ENCODE measurements at regions not wholly inside any gene's neighbourhood (a gene's known extent, or its start where the extent isn't known, plus 50 kb on each side); places are given as distances from the start of the nearest gene placed in this dataset.

GRCh38 chr18:55818284-55818683, 230.3 kb upstream of the TCF4 start:
- Histone ChIP-seq H2BK5ac (ENCODE audit: low read depth, low read length, poor library complexity, severe bottlenecking) (no peak overlapping the region), H2BK20ac (ENCODE audit: low read depth, low read length) (no peak overlapping the region), H3K36me3 (ENCODE audit: control insufficient read depth, insufficient read depth, low read length) (no peaks in the 10 kb centered on the region), H3K79me1 (ENCODE audit: low read depth in 1 of 2, low read length in 2 of 2) (no peaks in the 10 kb centered on the region), H3K4me3 (ENCODE audit: insufficient read depth, low read depth, low read length) (no peak overlapping the region), H4K8ac (ENCODE audit: low read depth in 2 of 2, low read length in 2 of 2) (no peak overlapping the region), H3K27ac (ENCODE audit: insufficient read depth, low read length) (no peak overlapping the region), H3K18ac (ENCODE audit: low read depth, low read length) (no peak overlapping the region), H2BK15ac (ENCODE audit: low read depth, low read length) (no peak overlapping the region), H3K9me3 (ENCODE audit: control insufficient read depth, insufficient read depth, low read length) (no peaks in the 10 kb centered on the region), H2AK9ac (replicated peaks; ENCODE audit: low read depth, low read length, poor library complexity) (no peak overlapping the region), H2AFZ (replicated peaks; ENCODE audit: low read length, poor library complexity) (no peak overlapping the region), H2AK5ac (ENCODE audit: low read depth, low read length) (no peak overlapping the region), H4K5ac (ENCODE audit: low read depth, low read length) (no peak overlapping the region), H3K23ac (ENCODE audit: low read depth, low read length) (no peak overlapping the region), H3K27me3 (ENCODE audit: control insufficient read depth, insufficient read depth, low read length) (no peaks in the 10 kb centered on the region), H3K4me2 (ENCODE audit: low read depth, low read length) (no peak overlapping the region), H3K14ac (replicated peaks; ENCODE audit: low read depth, low read length) (no peak overlapping the region), H3K9ac (ENCODE audit: low read depth, low read length) (no peak overlapping the region), H2BK120ac (ENCODE audit: low read depth, low read length) (no peak overlapping the region), H3K9me1 (ENCODE audit: insufficient read depth, low read length) (no peaks in the 10 kb centered on the region), H4K20me1 (ENCODE audit: insufficient read depth, low read length) (no peaks in the 10 kb centered on the region), H3K56ac (ENCODE audit: extremely low read depth, insufficient read depth, low read length) (no peak overlapping the region), H3K4ac (ENCODE audit: low read depth, low read length) (no peak overlapping the region), H3K4me1 (ENCODE audit: control insufficient read depth, insufficient read depth, low read length) (peaks cover 4% of the 10 kb centered on the region; the same call in 1 of the 2 replicates), H4K91ac (ENCODE audit: insufficient read depth, low read depth, low read length) (no peak overlapping the region)
- in situ Hi-C loops (cut with MboI; ENCODE audit: low sequenced_read_pairs) (no loop called here), intact Hi-C loops (cut with micrococcal nuclease) (no loop called here), dilution Hi-C loops (cut with HindIII; ENCODE audit: low sequenced_read_pairs, unreplicated experiment) (no loop called here)
- ATAC-seq (ENCODE audit: low read depth) (no peak), DNase-seq (no peak)
- no CpG with 5 or more reads among the region's 1 CpG for WGBS, 2 experiments (ENCODE audit: extremely low coverage in 2 of 2, insufficient read length in 1 of 2)
- CTCF ChIA-PET, result no interaction called here
- no TSS peak for BruUV-seq (replicated peaks)
- no peak for TF ChIP-seq USF2 (IDR thresholded peaks at IDR 0.05; ENCODE audit: low read depth, low read length)
- no peak for TF ChIP-seq MAFK (IDR thresholded peaks at IDR 0.05; ENCODE audit: low read depth, low read length)
- TF ChIP-seq CEBPB (IDR thresholded peaks at IDR 0.05; ENCODE audit: low read depth, low read length), result no peak
- no peak for TF ChIP-seq RCOR1 (IDR thresholded peaks at IDR 0.05; ENCODE audit: insufficient replicate concordance, low read length)
- TF ChIP-seq FOS (IDR thresholded peaks at IDR 0.05; ENCODE audit: low read depth, low read length), result no peak
- no peak for TF ChIP-seq SMC3 (IDR thresholded peaks at IDR 0.05; ENCODE audit: low read depth, low read length)
- no peak for TF ChIP-seq MXI1 (IDR thresholded peaks at IDR 0.05; ENCODE audit: borderline replicate concordance, low read depth, low read length)
- no peak for TF ChIP-seq NFE2L2 (IDR thresholded peaks at IDR 0.05; ENCODE audit: low read depth, low read length)
- no peak for TF ChIP-seq CTCF (conservative IDR thresholded peaks at IDR 0.05; ENCODE audit: low read depth, low read length)
- no peak for TF ChIP-seq MAZ (IDR thresholded peaks at IDR 0.05; ENCODE audit: borderline replicate concordance, low read depth, low read length)
- TF ChIP-seq CHD1 (IDR thresholded peaks at IDR 0.05; ENCODE audit: low read depth, low read length), result no peak
- no peak for TF ChIP-seq RFX5 (IDR thresholded peaks at IDR 0.05; ENCODE audit: low read depth, low read length)
- no peak for TF ChIP-seq BHLHE40 (IDR thresholded peaks at IDR 0.05; ENCODE audit: low read depth, low read length)
- no peak for TF ChIP-seq POLR2A (IDR thresholded peaks at IDR 0.05; ENCODE audit: low read depth, low read length)
- TF ChIP-seq ELK1 (IDR thresholded peaks at IDR 0.05; ENCODE audit: borderline replicate concordance, low read depth, low read length), result no peak
- no peak for TF ChIP-seq RAD21 (IDR thresholded peaks at IDR 0.05; ENCODE audit: low read length)
- POLR2A ChIA-PET (ENCODE audit: unreplicated experiment), result no interaction called here

All from IMR-90 (cell line).